ENCODE measurements at regions not wholly inside any gene's neighbourhood (a gene's known extent, or its start where the extent isn't known, plus 50 kb on each side); places are given as distances from the start of the nearest gene placed in this dataset.

- Histone ChIP-seq H3K9ac (ENCODE audit: insufficient read depth in 1 of 2, low read length in 2 of 2) (no peak overlapping the region), H3K27me3 (ENCODE audit: control insufficient read depth in 3 of 3, insufficient read depth in 3 of 3, low read length in 2 of 3) (no peaks in the 10 kb centered on the region)
These were observed 326.2 kb upstream of the MEX3C start for GRCh38 chr18:51523671-51524070.

GRCh38 chr18:51525453-51526225 is 328.2 kb upstream of the MEX3C start:
- WGBS, 2 donors = 78 to 88% methylated on average over 4 of the region's 4 CpGs
- no peaks in the 10 kb centered on the region for H3K36me3 ChIP-seq (ENCODE audit: control insufficient read depth in 4 of 4, insufficient read depth in 4 of 4, low read length in 4 of 4)
- no peaks in the 10 kb centered on the region for H3K9me3 ChIP-seq (ENCODE audit: control insufficient read depth in 4 of 4, insufficient read depth in 3 of 4, low read length in 3 of 4)
- H3K27ac ChIP-seq (ENCODE audit: low read depth in 1 of 2, low read length in 1 of 2) = no peak overlapping the region
- no peaks in the 10 kb centered on the region for H3K4me1 ChIP-seq (ENCODE audit: control insufficient read depth in 5 of 5, insufficient read depth in 5 of 5, low read length in 5 of 5)
- TF ChIP-seq, protein P1, sequence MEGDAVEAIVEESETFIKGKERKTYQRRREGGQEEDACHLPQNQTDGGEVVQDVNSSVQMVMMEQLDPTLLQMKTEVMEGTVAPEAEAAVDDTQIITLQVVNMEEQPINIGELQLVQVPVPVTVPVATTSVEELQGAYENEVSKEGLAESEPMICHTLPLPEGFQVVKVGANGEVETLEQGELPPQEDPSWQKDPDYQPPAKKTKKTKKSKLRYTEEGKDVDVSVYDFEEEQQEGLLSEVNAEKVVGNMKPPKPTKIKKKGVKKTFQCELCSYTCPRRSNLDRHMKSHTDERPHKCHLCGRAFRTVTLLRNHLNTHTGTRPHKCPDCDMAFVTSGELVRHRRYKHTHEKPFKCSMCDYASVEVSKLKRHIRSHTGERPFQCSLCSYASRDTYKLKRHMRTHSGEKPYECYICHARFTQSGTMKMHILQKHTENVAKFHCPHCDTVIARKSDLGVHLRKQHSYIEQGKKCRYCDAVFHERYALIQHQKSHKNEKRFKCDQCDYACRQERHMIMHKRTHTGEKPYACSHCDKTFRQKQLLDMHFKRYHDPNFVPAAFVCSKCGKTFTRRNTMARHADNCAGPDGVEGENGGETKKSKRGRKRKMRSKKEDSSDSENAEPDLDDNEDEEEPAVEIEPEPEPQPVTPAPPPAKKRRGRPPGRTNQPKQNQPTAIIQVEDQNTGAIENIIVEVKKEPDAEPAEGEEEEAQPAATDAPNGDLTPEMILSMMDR (IDR thresholded peaks at IDR 0.05; ENCODE audit: control extremely low read depth, extremely low read depth) = no peak
- no peak for DNase-seq
- no peaks in the 10 kb centered on the region for H3K27me3 ChIP-seq (ENCODE audit: control insufficient read depth in 3 of 3, insufficient read depth in 3 of 3, low read length in 2 of 3)
- ATAC-seq (ENCODE audit: insufficient read depth, low FRiP score) = no peak
- H3K4me3 ChIP-seq = no peak overlapping the region
- H3K9ac ChIP-seq (ENCODE audit: insufficient read depth in 1 of 2, low read length in 2 of 2) = no peak overlapping the region

More at GRCh38 chr18:51523671-51524070, 326.2 kb upstream of the MEX3C start:
- 76 to 83% methylated on average over 3 of the region's 3 CpGs for WGBS, 2 donors
- Histone ChIP-seq H3K27ac (ENCODE audit: low read depth in 1 of 2, low read length in 1 of 2) (no peak overlapping the region), H3K4me1 (ENCODE audit: control insufficient read depth in 5 of 5, insufficient read depth in 5 of 5, low read length in 5 of 5) (no peaks in the 10 kb centered on the region), H3K4me3 (no peak overlapping the region), H3K36me3 (ENCODE audit: control insufficient read depth in 4 of 4, insufficient read depth in 4 of 4, low read length in 4 of 4) (no peaks in the 10 kb centered on the region), H3K9me3 (ENCODE audit: control insufficient read depth in 4 of 4, insufficient read depth in 3 of 4, low read length in 3 of 4) (peaks cover 0 to 3% (median 0%) of the 10 kb centered on the region in 4 donors)
- DNase-seq = no peak
- TF ChIP-seq, protein P1 (IDR thresholded peaks at IDR 0.05; ENCODE audit: control extremely low read depth, extremely low read depth) = no peak
- ATAC-seq (ENCODE audit: insufficient read depth, low FRiP score) = no peak

GRCh38 chr18:51527826-51528225 is 330.3 kb upstream of the MEX3C start:
- no peaks in the 10 kb centered on the region for H3K36me3 ChIP-seq (ENCODE audit: control insufficient read depth in 4 of 4, insufficient read depth in 4 of 4, low read length in 4 of 4)
- no peak overlapping the region for H3K4me3 ChIP-seq
- DNase-seq (no peak), ATAC-seq (ENCODE audit: insufficient read depth, low FRiP score) (no peak)
- H3K27me3 ChIP-seq (ENCODE audit: control insufficient read depth in 3 of 3, insufficient read depth in 3 of 3, low read length in 2 of 3) = no peaks in the 10 kb centered on the region
- H3K9me3 ChIP-seq (ENCODE audit: control insufficient read depth in 4 of 4, insufficient read depth in 3 of 4, low read length in 3 of 4) = no peaks in the 10 kb centered on the region
- no peak overlapping the region for H3K9ac ChIP-seq (ENCODE audit: insufficient read depth in 1 of 2, low read length in 2 of 2)
- H3K27ac ChIP-seq (ENCODE audit: low read depth in 1 of 2, low read length in 1 of 2) = no peak overlapping the region
- H3K4me1 ChIP-seq (ENCODE audit: control insufficient read depth in 5 of 5, insufficient read depth in 5 of 5, low read length in 5 of 5) = no peaks in the 10 kb centered on the region
- WGBS, 2 donors = 79 to 84% methylated on average over 1 of the region's 1 CpG
- TF ChIP-seq, protein P1 (IDR thresholded peaks at IDR 0.05; ENCODE audit: control extremely low read depth, extremely low read depth) = no peak

All from lung (tissue), 11 donors.